Stimulated activated CD4-positive, alpha-beta T cell treated with anti-CD3 and anti-CD28 coated beads, Interleukin-12 subunit alpha, Interleukin-12 subunit beta, amount 100 ng/mL, for 48 hours (primary cell): ENCODE measurements at regions not wholly inside any gene's neighbourhood (a gene's known extent, or its start where the extent isn't known, plus 50 kb on each side); places are given as distances from the start of the nearest gene placed in this dataset.
A peak's percentile ranks its signal among the peaks of the same experiment; 100 is the strongest.
"Not testable (repeated sequence)": the region's sequence is repeated elsewhere in the genome, so short reads cannot be mapped to it uniquely, and the experiment has no call there.

Experiments
- DNase-seq, 3 donors: peaks; one replicate each; pipeline ENCODE4 v3.0.0-alpha.2; 2020; ENCODE audit warnings: low read depth in 2 of 3, low spot score in 1 of 3

GRCh38 chr2:195572895-195573683, 83.9 kb upstream of the SLC39A10 start:
- no peak for DNase-seq

- DNase-seq = no peak
These were observed 86.7 kb upstream of the SLC39A10 start for GRCh38 chr2:195570329-195570728.

GRCh38 chr2:195569255-195569654, 87.8 kb upstream of the SLC39A10 start:
- no peak for DNase-seq

- not testable (repeated sequence) for DNase-seq
These were observed 92.3 kb upstream of the SLC39A10 start for GRCh38 chr2:195564625-195565135.

GRCh38 chr2:195563857-195564512, 93.0 kb upstream of the SLC39A10 start:
- no peak for DNase-seq

- no peak for DNase-seq
These were observed 94.2 kb upstream of the SLC39A10 start for GRCh38 chr2:195562570-195563566.

GRCh38 chr2:195561116-195561921, 95.7 kb upstream of the SLC39A10 start:
- DNase-seq = no peak

GRCh38 chr2:195560209-195560895, 96.7 kb upstream of the SLC39A10 start:
- DNase-seq = no peak

GRCh38 chr2:195559431-195559914, 97.6 kb upstream of the SLC39A10 start:
- peak; percentile 59 to 66 (median 60) for DNase-seq

- DNase-seq = no peak
These were observed 101.1 kb upstream of the SLC39A10 start for GRCh38 chr2:195555971-195556370.

- no peak for DNase-seq
These were observed 104.4 kb upstream of the SLC39A10 start for GRCh38 chr2:195552581-195552980.

GRCh38 chr2:195548198-195548940, 108.7 kb upstream of the SLC39A10 start:
- DNase-seq = no peak

GRCh38 chr2:195547268-195547840, 109.7 kb upstream of the SLC39A10 start:
- DNase-seq = not testable (repeated sequence)

- no peak for DNase-seq
These were observed 111.2 kb upstream of the SLC39A10 start for GRCh38 chr2:195545811-195546210.

GRCh38 chr2:195543902-195544894, 112.8 kb upstream of the SLC39A10 start:
- no peak for DNase-seq

- no peak for DNase-seq
These were observed 114.0 kb upstream of the SLC39A10 start for GRCh38 chr2:195543063-195543462.

GRCh38 chr2:195542067-195542466, 115.0 kb upstream of the SLC39A10 start:
- DNase-seq = no peak
